Stomach (tissue), 8 donors: ENCODE measurements at regions not wholly inside any gene's neighbourhood (a gene's known extent, or its start where the extent isn't known, plus 50 kb on each side); places are given as distances from the start of the nearest gene placed in this dataset.
A peak's percentile ranks its signal among the peaks of the same experiment; 100 is the strongest.

Experiments used
- DNase-seq, 2 donors: peaks; one replicate each; pipeline versions ENCODE4 v3.0.0 to v3.0.0-alpha.2; 2013 to 2019
- H3K27ac ChIP-seq, 5 donors: fragments of 200-600 bp in 4 of 5; sonication (generic) in 4 of 5; one replicate each; pipeline ENCODE4 v1.5.1; 2013 to 2019; ENCODE audit warnings: mild to moderate bottlenecking in 1 of 5, moderate library complexity in 1 of 5
- H3K27me3 ChIP-seq, 3 donors: fragments of 200-600 bp; sonication (generic); one replicate each; pipeline ENCODE4 v1.5.1; 2017 to 2019; ENCODE audit warnings: mixed run types in 1 of 3
- H3K36me3 ChIP-seq, 4 donors: fragments of 200-600 bp; sonication (generic); 1 replicate in 3 of 4; 2 replicates in 1 of 4; pipeline ENCODE4 v1.5.1; 2016 to 2019
- H3K4me1 ChIP-seq, 4 donors: fragments of 200-600 bp; sonication (generic); one replicate each; pipeline ENCODE4 v1.5.1; 2016 to 2019
- H3K4me3 ChIP-seq, 4 donors: fragments of 200-600 bp; sonication (generic) in 3 of 4; one replicate each; pipeline ENCODE4 v1.5.1; 2016 to 2019; ENCODE audit warnings: mild to moderate bottlenecking in 1 of 4
- H3K9me3 ChIP-seq, 4 donors: fragments of 200-600 bp; sonication (generic); one replicate each; pipeline ENCODE4 v1.5.1; 2016 to 2019
- CTCF ChIP-seq, 7 experiments: fragments of 450-650 bp in 4 of 7; fragments of 200-600 bp in 3 of 7; sonication (generic) in 3 of 7; IDR thresholded peaks; one replicate each; pipeline ENCODE4 v1.5.1; 2016 to 2019; ENCODE audit warnings: antibody characterized with exemption in 7 of 7, control low read depth in 2 of 7, mild to moderate bottlenecking in 1 of 7
- EP300 ChIP-seq: sonication (generic); formaldehyde crosslinking; IDR thresholded peaks from one replicate; pipeline ENCODE4 v1.6.1; 2017; ENCODE audit warnings: antibody characterized with exemption
- POLR2A ChIP-seq, 4 donors: fragments of 450-650 bp; IDR thresholded peaks; one replicate each; pipeline ENCODE4 v1.6.1; 2016; ENCODE audit warnings: antibody characterized with exemption in 4 of 4, control low read depth in 2 of 4, mild to moderate bottlenecking in 1 of 4, moderate library complexity in 1 of 4
- POLR2AphosphoS5 ChIP-seq, 3 donors: sonication (generic); formaldehyde crosslinking; IDR thresholded peaks; one replicate each; pipeline ENCODE4 v1.6.1; 2016; ENCODE audit warnings: antibody characterized with exemption in 3 of 3
- WGBS, 5 donors: extraction: QIAGEN DNeasy Blood & Tissue Kit in 3 of 5; methylation state at CpG; one replicate each; pipeline versions ENCODE4 v1.1.5 to v1.1.7; 2013 to 2018; 5-methylcytosine and 5-hydroxymethylcytosine counted together
- intact Hi-C: fragments of 100-400 bp; cut with DNase I; formaldehyde crosslinking; loops from one replicate; pipeline ENCODE4 v1.15.1; 2023; ENCODE audit warnings: low total_unique reads
- donor health status: healthy with polysubstance abuse.
- donor health status: Bipolar disorder and iron deficiency.
- donor health status: healthy.

- Histone ChIP-seq H3K9me3 (peaks cover 0 to 5% (median 2%) of the 10 kb centered on the region in 4 donors), H3K27me3 (no peaks in the 10 kb centered on the region), H3K4me1 (peaks cover 0 to 10% (median 0%) of the 10 kb centered on the region in 4 donors), H3K4me3 (no peak overlapping the region), H3K36me3 (no peaks in the 10 kb centered on the region), H3K27ac (no peak overlapping the region)
- intact Hi-C loops, result no loop called here
- TF ChIP-seq POLR2A (IDR thresholded peaks at IDR 0.05) (no peak), EP300 (no peak), POLR2AphosphoS5 (IDR thresholded peaks at IDR 0.05) (no peak), CTCF (IDR thresholded peaks at IDR 0.05) (no peak)
- DNase-seq, result no peak
These were observed 102.7 kb upstream of the SDK1 start for GRCh38 chr7:3198316-3198715.

GRCh38 chr7:3200504-3200903 lies 100.5 kb upstream of the SDK1 start:
- Histone ChIP-seq H3K4me3 (no peak overlapping the region), H3K4me1 (peaks cover 0 to 13% (median 0%) of the 10 kb centered on the region in 4 donors), H3K36me3 (no peaks in the 10 kb centered on the region), H3K27ac (no peak overlapping the region), H3K9me3 (peaks cover 0 to 5% (median 2%) of the 10 kb centered on the region in 4 donors), H3K27me3 (no peaks in the 10 kb centered on the region)
- 75 to 94% (median 89%) methylated on average over 1 of the region's 1 CpG; no CpG with 5 or more reads in 1 of the 5 donors for WGBS, 5 donors
- DNase-seq, result peak; percentile 32 to 35
- TF ChIP-seq CTCF (IDR thresholded peaks at IDR 0.05) (peak in 1 of 7 experiments; percentile 21), EP300 (no peak)
- intact Hi-C loops, result no loop called here

GRCh38 chr7:3201306-3201705 lies 99.7 kb upstream of the SDK1 start:
- Histone ChIP-seq H3K4me1 (peaks cover 0 to 13% (median 0%) of the 10 kb centered on the region in 4 donors), H3K36me3 (no peaks in the 10 kb centered on the region), H3K4me3 (no peak overlapping the region), H3K27me3 (no peaks in the 10 kb centered on the region), H3K27ac (no peak overlapping the region), H3K9me3 (peaks cover 0 to 5% (median 2%) of the 10 kb centered on the region in 4 donors)
- intact Hi-C loops, result no loop called here
- WGBS, 5 donors, result 45 to 100% (median 96%) methylated on average over 1 of the region's 1 CpG
- TF ChIP-seq EP300, result no peak
- no peak for TF ChIP-seq POLR2A (IDR thresholded peaks at IDR 0.05)
- no peak for TF ChIP-seq CTCF (IDR thresholded peaks at IDR 0.05)
- TF ChIP-seq POLR2AphosphoS5 (IDR thresholded peaks at IDR 0.05), result no peak
- DNase-seq, result no peak

- peak in 1 of 2 donors; percentile 17 for DNase-seq
- peaks cover 0 to 5% (median 2%) of the 10 kb centered on the region in 4 donors for H3K9me3 ChIP-seq
These were observed 98.9 kb upstream of the SDK1 start for GRCh38 chr7:3201937-3202710.

More at GRCh38 chr7:3201937-3202710, 98.9 kb upstream of the SDK1 start:
- TF ChIP-seq CTCF (IDR thresholded peaks at IDR 0.05) (no peak), EP300 (no peak), POLR2AphosphoS5 (IDR thresholded peaks at IDR 0.05) (no peak), POLR2A (IDR thresholded peaks at IDR 0.05) (no peak)
- WGBS, 5 donors, result 68 to 82% (median 78%) methylated on average over 6 of the region's 6 CpGs
- H3K4me1 ChIP-seq, result peaks cover 0 to 13% (median 0%) of the 10 kb centered on the region in 4 donors
- intact Hi-C loops, result no loop called here
- H3K27me3 ChIP-seq, result no peaks in the 10 kb centered on the region
- no peaks in the 10 kb centered on the region for H3K36me3 ChIP-seq
- no peak overlapping the region for H3K27ac ChIP-seq
- H3K4me3 ChIP-seq, result no peak overlapping the region
